Neural progenitor cell (in vitro differentiated cells): ENCODE measurements at regions not wholly inside any gene's neighbourhood (a gene's known extent, or its start where the extent isn't known, plus 50 kb on each side); places are given as distances from the start of the nearest gene placed in this dataset.

Experiments used
- DNase-seq: peaks from one replicate; pipeline ENCODE4 v3.0.0-alpha.2; 2016; ENCODE audit warnings: low spot score
- H2AFZ ChIP-seq: fragments of 200-600 bp; sonication (generic); replicated peaks from 2 replicates; pipeline ENCODE4 v1.6.1; 2016; ENCODE audit warnings: antibody characterized with exemption
- H3F3A ChIP-seq: fragments of 200-600 bp; sonication (generic); 2 replicates; pipeline ENCODE4 v1.6.1; 2016; ENCODE audit warnings: antibody characterized with exemption, low read depth
- H3K27ac ChIP-seq: fragments of 200-600 bp; sonication (generic); 2 replicates; pipeline ENCODE4 v1.5.1; 2016; ENCODE audit warnings: mild to moderate bottlenecking
- H3K27me3 ChIP-seq: fragments of 200-600 bp; sonication (generic); 2 replicates; pipeline ENCODE4 v1.6.1; 2016; ENCODE audit warnings: mild to moderate bottlenecking, moderate library complexity
- H3K36me3 ChIP-seq: fragments of 200-600 bp; sonication (generic); 2 replicates; pipeline ENCODE4 v1.5.1; 2016
- H3K4me1 ChIP-seq: fragments of 200-600 bp; sonication (generic); 2 replicates; pipeline ENCODE4 v1.6.1; 2016; ENCODE audit warnings: mixed run types
- H3K4me2 ChIP-seq: fragments of 200-600 bp; sonication (generic); 2 replicates; pipeline ENCODE4 v1.6.1; 2016
- H3K4me3 ChIP-seq: fragments of 200-600 bp; sonication (generic); 2 replicates; pipeline ENCODE4 v1.5.1; 2016
- H3K79me2 ChIP-seq: fragments of 200-600 bp; sonication (generic); 2 replicates; pipeline ENCODE4 v1.6.1; 2016; ENCODE audit warnings: low read depth
- H3K9ac ChIP-seq: fragments of 200-600 bp; sonication (generic); 2 replicates; pipeline ENCODE4 v1.6.1; 2016
- H3K9me3 ChIP-seq: fragments of 200-600 bp; sonication (generic); 2 replicates; pipeline ENCODE4 v1.5.1; 2016; ENCODE audit warnings: low read depth
- H4K20me1 ChIP-seq: fragments of 200-600 bp; sonication (generic); 2 replicates; pipeline ENCODE4 v1.6.1; 2016; ENCODE audit warnings: low read depth
- H3K27ac Mint-ChIP-seq: 3 replicates; pipeline ENCODE4 v1.8.0; 2021; ENCODE audit warnings: mixed read lengths
- H3K27me3 Mint-ChIP-seq: 2 replicates; pipeline ENCODE4 v1.8.0; 2022; ENCODE audit warnings: low read depth, mild to moderate bottlenecking, inconsistent platforms, moderate library complexity, mixed read lengths; ENCODE audit not compliant: insufficient read depth
- H3K36me3 Mint-ChIP-seq: 3 replicates; pipeline ENCODE4 v1.8.0; 2021; ENCODE audit warnings: mixed read lengths
- H3K4me1 Mint-ChIP-seq: 3 replicates; pipeline ENCODE4 v1.8.0; 2021; ENCODE audit warnings: mixed read lengths
- H3K4me3 Mint-ChIP-seq: 3 replicates; pipeline ENCODE4 v1.8.0; 2021; ENCODE audit warnings: mild to moderate bottlenecking, moderate library complexity, mixed read lengths
- H3K9me3 Mint-ChIP-seq: 3 replicates; pipeline ENCODE4 v1.8.0; 2020; ENCODE audit warnings: mixed read lengths
- CTCF ChIP-seq: fragments of 200-600 bp; sonication (generic); IDR thresholded peaks from 2 replicates; pipeline ENCODE4 v1.5.1; 2017; ENCODE audit warnings: antibody characterized with exemption, mild to moderate bottlenecking
- EZH2 ChIP-seq: fragments of 200-600 bp; sonication (generic); IDR thresholded peaks from 2 replicates; pipeline ENCODE4 v1.6.1; 2017; ENCODE audit warnings: antibody characterized with exemption, mild to moderate bottlenecking, moderate library complexity
- EZH2phosphoT487 ChIP-seq: fragments of 200-600 bp; sonication (generic); IDR thresholded peaks from 2 replicates; pipeline ENCODE4 v1.6.1; 2017; ENCODE audit warnings: antibody characterized with exemption

GRCh38 chr2:121008975-121009374 lies 273.3 kb downstream of the GLI2 start:
- Histone ChIP-seq H3K4me1 (no peaks in the 10 kb centered on the region), H3K36me3 (no peaks in the 10 kb centered on the region), H3K9me3 (no peaks in the 10 kb centered on the region), H3K4me3 (no peak overlapping the region), H4K20me1 (no peaks in the 10 kb centered on the region), H3F3A (no peaks in the 10 kb centered on the region), H3K27me3 (peaks cover 10% of the 10 kb centered on the region), H3K4me2 (no peak overlapping the region), H3K9ac (no peak overlapping the region), H2AFZ (no peak overlapping the region), H3K79me2 (no peaks in the 10 kb centered on the region), H3K27ac (no peak overlapping the region)
- peaks cover 7% of the 10 kb centered on the region for H3K27me3 Mint-ChIP-seq
- H3K4me1 Mint-ChIP-seq = no peaks in the 10 kb centered on the region
- peaks cover 12% of the 10 kb centered on the region for H3K9me3 Mint-ChIP-seq
- no peaks in the 10 kb centered on the region for H3K36me3 Mint-ChIP-seq
- H3K27ac Mint-ChIP-seq = no peak overlapping the region
- TF ChIP-seq EZH2 (no peak), CTCF (peak; percentile 52), EZH2phosphoT487 (no peak)
- DNase-seq = peak; percentile 49
- no peak overlapping the region for H3K4me3 Mint-ChIP-seq

GRCh38 chr2:121010998-121011397 lies 274.0 kb downstream of the TFCP2L1 start:
- TF ChIP-seq EZH2 (no peak), CTCF (no peak), EZH2phosphoT487 (no peak)
- peaks cover 5% of the 10 kb centered on the region for H3K27me3 Mint-ChIP-seq
- no peak overlapping the region for H3K27ac Mint-ChIP-seq

GRCh38 chr2:121014876-121015275 lies 270.1 kb downstream of the TFCP2L1 start:
- H4K20me1 ChIP-seq = no peaks in the 10 kb centered on the region
- no peak overlapping the region for H2AFZ ChIP-seq
- Mint-ChIP-seq H3K9me3 (peaks cover 7% of the 10 kb centered on the region), H3K36me3 (no peaks in the 10 kb centered on the region), H3K4me1 (peaks cover 7% of the 10 kb centered on the region), H3K4me3 (no peak overlapping the region), H3K27me3 (peaks cover 3% of the 10 kb centered on the region), H3K27ac (no peak overlapping the region)
- no peak overlapping the region for H3K4me3 ChIP-seq
- H3K4me1 ChIP-seq = no peaks in the 10 kb centered on the region
- peaks cover 11% of the 10 kb centered on the region for H3K27me3 ChIP-seq
- H3K4me2 ChIP-seq = no peak overlapping the region
- H3K9ac ChIP-seq = no peak overlapping the region
- no peak overlapping the region for H3K27ac ChIP-seq
- no peaks in the 10 kb centered on the region for H3K36me3 ChIP-seq
- no peaks in the 10 kb centered on the region for H3K79me2 ChIP-seq
- no peaks in the 10 kb centered on the region for H3K9me3 ChIP-seq
- TF ChIP-seq EZH2 (no peak), EZH2phosphoT487 (no peak), CTCF (no peak)
- peaks cover 9% of the 10 kb centered on the region for H3F3A ChIP-seq
- DNase-seq = no peak

More at GRCh38 chr2:121010998-121011397, 274.0 kb downstream of the TFCP2L1 start:
- Histone ChIP-seq H4K20me1 (no peaks in the 10 kb centered on the region), H2AFZ (no peak overlapping the region), H3K27me3 (peaks cover 11% of the 10 kb centered on the region), H3K4me1 (no peaks in the 10 kb centered on the region), H3K4me3 (no peak overlapping the region), H3K9me3 (no peaks in the 10 kb centered on the region), H3K79me2 (no peaks in the 10 kb centered on the region), H3K4me2 (no peak overlapping the region), H3K36me3 (no peaks in the 10 kb centered on the region), H3K9ac (no peak overlapping the region), H3F3A (no peaks in the 10 kb centered on the region), H3K27ac (no peak overlapping the region)
- H3K4me3 Mint-ChIP-seq = no peak overlapping the region
- no peaks in the 10 kb centered on the region for H3K4me1 Mint-ChIP-seq
- H3K9me3 Mint-ChIP-seq = peaks cover 12% of the 10 kb centered on the region
- no peak for DNase-seq
- no peaks in the 10 kb centered on the region for H3K36me3 Mint-ChIP-seq
